A549 (cell line): ENCODE measurements at regions not wholly inside any gene's neighbourhood (a gene's known extent, or its start where the extent isn't known, plus 50 kb on each side); places are given as distances from the start of the nearest gene placed in this dataset.

ENCODE experiments used
- ATAC-seq, 2 experiments: fragments of 200-7000 bp in 1 of 2; fragments of >200 bp in 1 of 2; cut with Nextera tagmentation in 1 of 2; cut with Tn5 transposase in 1 of 2; 3 replicates each; pipeline versions ENCODE4 v1.8.0 to v1.9.1; 2018 to 2020; ENCODE audit warnings: mild to moderate bottlenecking in 1 of 2, moderate library complexity in 1 of 2
- CTCF ChIA-PET: fragments of 300-600 bp; sonication (Branson Sonifier 250); formaldehyde crosslinking; extraction: SDS; loops from one replicate; lab custom pipeline; 2021; ENCODE audit warnings: antibody characterized with exemption, inconsistent platforms; lab: Yijun Ruan, JAX
- POLR2A ChIA-PET: fragments of 350-600 bp; formaldehyde crosslinking; extraction: SDS; loops from one replicate; lab custom pipeline; 2021; ENCODE audit warnings: antibody characterized with exemption, inconsistent platforms; lab: Yijun Ruan, JAX
- DNase-seq, 2 experiments: peaks; one replicate each; pipeline versions ENCODE4 v3.0.0 to v3.0.0-alpha.2; 2011 to 2016; ENCODE audit warnings: low read depth in 1 of 2, low spot score in 1 of 2
- FAIRE-seq: peaks from 2 replicates; lab custom pipeline; 2011; peaks lifted over from hg19 to GRCh38; lab: Jason Lieb, UNC
- H3K27ac ChIP-seq, 2 experiments: fragments of >200 bp; sonication (Bioruptor Twin); formaldehyde crosslinking; 3 replicates each; pipeline ENCODE4 v1.5.1; 2016 to 2017
- H3K4me1 ChIP-seq: fragments of >200 bp; sonication (Bioruptor Twin); formaldehyde crosslinking; 3 replicates; pipeline ENCODE4 v1.6.1; 2016
- H3K4me2 ChIP-seq: fragments of >200 bp; sonication (Bioruptor Twin); formaldehyde crosslinking; 3 replicates; pipeline ENCODE4 v1.6.1; 2016
- H3K4me3 ChIP-seq: fragments of >200 bp; sonication (Bioruptor Twin); formaldehyde crosslinking; 3 replicates; pipeline ENCODE4 v1.5.1; 2016
- H3K9me3 ChIP-seq: fragments of >200 bp; sonication (Bioruptor Twin); formaldehyde crosslinking; 3 replicates; pipeline ENCODE4 v1.6.1; 2016
- BHLHE40 ChIP-seq: IDR thresholded peaks from 2 replicates; pipeline ENCODE4 v1.6.1; 2012; ENCODE audit warnings: low read depth, low read length, inconsistent platforms
- CBX2 ChIP-seq: fragments of 200-600 bp; sonication (generic); IDR thresholded peaks from 2 replicates; pipeline ENCODE4 v1.6.1; 2016; ENCODE audit warnings: low read depth, mild to moderate bottlenecking, borderline replicate concordance
- CHD4 ChIP-seq: fragments of 200-600 bp; sonication (generic); IDR thresholded peaks from 2 replicates; pipeline ENCODE4 v1.6.1; 2016; ENCODE audit warnings: antibody characterized with exemption, mild to moderate bottlenecking, borderline replicate concordance
- ELK1 ChIP-seq: fragments of 150-350 bp; IDR thresholded peaks from 2 replicates; pipeline ENCODE4 v1.6.1; 2014; ENCODE audit warnings: low read depth, mild to moderate bottlenecking, low read length
- ESRRA ChIP-seq: fragments of 150-350 bp; IDR thresholded peaks from 2 replicates; pipeline ENCODE4 v1.6.1; 2014; ENCODE audit warnings: mild to moderate bottlenecking, low read length, borderline replicate concordance
- HOXA7 ChIP-seq: fragments of 250-450 bp; sonication (Bioruptor Pico); IDR thresholded peaks from 2 replicates; pipeline ENCODE4 v1.5.0; 2020; ENCODE audit warnings: mild to moderate bottlenecking, moderate library complexity
- HOXB13 ChIP-seq: fragments of 250-450 bp; sonication (Bioruptor Pico); IDR thresholded peaks from 2 replicates; pipeline ENCODE4 v1.5.0; 2020; ENCODE audit warnings: low read depth, mild to moderate bottlenecking, moderate library complexity
- KDM1A ChIP-seq: fragments of 200-600 bp; sonication (generic); IDR thresholded peaks from 2 replicates; pipeline ENCODE4 v1.6.1; 2016; ENCODE audit warnings: low read depth, mild to moderate bottlenecking
- MAFK ChIP-seq: fragments of 450-650 bp; IDR thresholded peaks from 2 replicates; pipeline ENCODE4 v1.6.1; 2014; ENCODE audit not compliant: partially characterized antibody
- MAZ ChIP-seq: fragments of 150-350 bp; IDR thresholded peaks from 2 replicates; pipeline ENCODE4 v1.6.1; 2014; ENCODE audit warnings: antibody characterized with exemption, low read depth, low read length, borderline replicate concordance
- NFE2L2 ChIP-seq: fragments of 150-350 bp; conservative IDR thresholded peaks from 2 replicates; pipeline ENCODE4 v1.6.1; 2014; ENCODE audit warnings: low read length
- NR3C1 ChIP-seq: fragments of >200 bp; sonication (Bioruptor Twin); formaldehyde crosslinking; IDR thresholded peaks from 3 replicates; pipeline ENCODE4 v1.6.1; 2017
- PBX3 ChIP-seq: IDR thresholded peaks from 2 replicates; pipeline ENCODE4 v1.6.1; 2012
- POLR2AphosphoS2 ChIP-seq: conservative IDR thresholded peaks from 2 replicates; pipeline ENCODE4 v1.6.1; 2012; ENCODE audit warnings: low read length, improper control_type of control experiment, inconsistent platforms
- TFCP2L1 ChIP-seq: fragments of 250-450 bp; sonication (Bioruptor Pico); IDR thresholded peaks from 2 replicates; pipeline ENCODE4 v1.5.0; 2021; ENCODE audit warnings: mild to moderate bottlenecking
- ZNF302 ChIP-seq: fragments of 250-450 bp; sonication (Bioruptor Pico); IDR thresholded peaks from 2 replicates; pipeline ENCODE4 v1.9.0; 2021; ENCODE audit warnings: inconsistent platforms, mild to moderate bottlenecking, moderate library complexity
- ZSCAN20 ChIP-seq: fragments of 250-450 bp; sonication (Bioruptor Pico); IDR thresholded peaks from 2 replicates; pipeline ENCODE4 v1.8.0; 2022; ENCODE audit warnings: mild to moderate bottlenecking, moderate library complexity
- WGBS: methylation state at CpG from one replicate; pipeline ENCODE4 v1.1.6; 2017; ENCODE audit errors: missing lambda C conversion rate; 5-methylcytosine and 5-hydroxymethylcytosine counted together

DNA sequence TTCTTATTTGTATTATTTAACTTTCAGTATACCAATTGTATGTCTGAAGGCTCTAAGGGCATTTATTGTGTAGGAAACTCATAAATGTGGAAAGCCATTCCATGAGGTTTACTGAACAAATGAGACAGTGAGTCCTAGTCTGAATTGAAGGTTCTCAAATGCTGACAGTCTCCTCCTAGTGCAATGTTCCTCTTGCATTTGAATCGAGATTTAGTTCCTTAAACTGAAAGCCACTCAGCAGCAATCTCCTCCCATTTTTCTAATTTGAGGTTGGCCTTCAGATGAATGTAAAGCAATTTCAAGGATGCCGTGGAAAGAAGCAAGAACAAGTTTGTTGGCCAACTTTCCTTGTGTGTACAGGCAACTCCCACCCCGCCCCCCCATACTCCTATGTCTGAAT is 493.2 kb upstream of the KLF4 start:
- ATAC-seq: no peak
- no peak for DNase-seq
- H3K4me3 ChIP-seq: no peak overlapping the region
- no peak for FAIRE-seq
- H3K27ac ChIP-seq: no peak overlapping the region
- WGBS: 37% methylated on average over 3 of the region's 3 CpGs
- TF ChIP-seq CBX2: no peak
- TF ChIP-seq MAZ: no peak
- no peak for TF ChIP-seq HOXB13 (CRISPR knock-in tag)
- no peak for TF ChIP-seq NFE2L2
- TF ChIP-seq, all 56 proteins: peak for 0
- CTCF ChIA-PET: no interaction called here
- POLR2A ChIA-PET: no interaction called here
- Histone ChIP-seq H3K4me1 (no peaks in the 10 kb centered on the region), H3K4me2 (no peak overlapping the region), H3K9me3 (no peaks in the 10 kb centered on the region)

DNA sequence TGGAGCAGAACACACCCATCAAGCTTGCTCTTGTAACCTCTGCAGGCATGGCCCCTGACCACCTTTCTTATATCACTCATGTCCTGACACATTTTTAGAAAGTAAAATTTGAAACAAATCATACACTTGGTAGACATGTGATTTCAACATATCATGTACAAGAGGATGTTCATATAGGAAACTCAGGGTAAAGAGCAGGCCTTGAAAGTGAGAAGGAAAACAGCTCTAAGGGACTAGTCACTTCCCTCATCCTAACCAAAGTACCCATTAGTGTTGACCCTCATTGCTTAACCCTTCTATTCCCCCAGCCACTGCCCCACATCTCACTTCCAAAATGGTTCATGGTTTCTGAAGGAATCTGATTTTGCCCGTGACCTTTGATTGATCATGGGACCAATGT is 492.4 kb upstream of the KLF4 start:
- no peak for FAIRE-seq
- POLR2A ChIA-PET: no interaction called here

GRCh38 chr9:107980984-107981383 is 491.4 kb upstream of the KLF4 start:
- FAIRE-seq: no peak
- ChIA-PET POLR2A (no interaction called here), CTCF (interaction anchor here (0.7 kb wide), 1 partner anchor 119 kb away, joined by 4 read pairs; no protein-coding TSS in a partner anchor)
- H3K4me3 ChIP-seq: no peak overlapping the region
- TF ChIP-seq MAFK (peak; percentile 89), TFCP2L1 (no peak)
- WGBS: 55% methylated on average over 2 of the region's 2 CpGs
- ATAC-seq: no peak
- no peak overlapping the region for H3K4me2 ChIP-seq
- no peaks in the 10 kb centered on the region for H3K9me3 ChIP-seq
- DNase-seq: no peak
- H3K4me1 ChIP-seq: no peaks in the 10 kb centered on the region
- H3K27ac ChIP-seq: no peak overlapping the region

More for the DNA sequence above, 492.4 kb upstream of the KLF4 start:
- no peak for TF ChIP-seq HOXA7 (CRISPR knock-in tag)
- no peak for TF ChIP-seq KDM1A
- no peak for TF ChIP-seq ZSCAN20 (CRISPR knock-in tag)
- no peak for TF ChIP-seq POLR2AphosphoS2
- TF ChIP-seq MAZ: no peak
- TF ChIP-seq CHD4: no peak
- TF ChIP-seq TFCP2L1: no peak
- TF ChIP-seq ELK1: no peak
- TF ChIP-seq HOXB13 (CRISPR knock-in tag): no peak
- no peak for TF ChIP-seq ESRRA
- H3K4me2 ChIP-seq: no peak overlapping the region
- no peaks in the 10 kb centered on the region for H3K9me3 ChIP-seq
- 80% methylated on average over 1 of the region's 1 CpG for WGBS
- no peak overlapping the region for H3K4me3 ChIP-seq
- no peak for DNase-seq
- H3K27ac ChIP-seq: no peak overlapping the region
- no peaks in the 10 kb centered on the region for H3K4me1 ChIP-seq
- CTCF ChIA-PET: no interaction called here
- ATAC-seq: no peak

DNA sequence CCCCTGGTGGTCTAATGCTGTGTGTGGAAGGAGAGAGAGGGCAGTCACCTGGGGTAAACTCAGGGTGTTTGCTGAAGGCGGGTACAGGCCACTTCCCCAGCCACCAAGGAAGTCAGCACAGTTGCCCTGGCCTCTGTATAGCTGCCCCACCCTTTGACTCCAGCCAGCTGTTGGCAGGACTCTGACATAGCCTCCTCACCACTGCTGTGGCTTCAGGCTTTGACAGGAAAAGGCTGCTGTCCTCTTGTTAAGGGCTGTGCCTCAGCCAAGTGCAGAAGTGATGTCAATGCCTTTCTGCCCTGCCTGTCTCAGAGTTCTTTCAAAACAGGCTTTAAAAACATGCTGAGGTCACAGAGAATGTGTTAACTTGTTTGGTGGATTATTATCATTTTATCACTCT is 487.2 kb upstream of the KLF4 start:
- no peak for TF ChIP-seq BHLHE40
- no peak for TF ChIP-seq ELK1
- no peak for TF ChIP-seq PBX3
- no peak for TF ChIP-seq NR3C1
- no peak for TF ChIP-seq ZNF302 (CRISPR knock-in tag)
- CTCF ChIA-PET: interaction anchor here (1.8 kb wide), 1 partner anchor 13 kb away, joined by 4 read pairs; no protein-coding TSS in a partner anchor
- WGBS: 25% methylated on average over 1 of the region's 1 CpG
- Histone ChIP-seq H3K9me3 (no peaks in the 10 kb centered on the region), H3K4me2 (no peak overlapping the region), H3K27ac (no peak overlapping the region), H3K4me1 (no peaks in the 10 kb centered on the region), H3K4me3 (no peak overlapping the region)
- FAIRE-seq (no peak), ATAC-seq (no peak), DNase-seq (no peak)
- POLR2A ChIA-PET: no interaction called here
